ENCODE measurements at regions not wholly inside any gene's neighbourhood (a gene's known extent, or its start where the extent isn't known, plus 50 kb on each side); places are given as distances from the start of the nearest gene placed in this dataset.

DNA sequence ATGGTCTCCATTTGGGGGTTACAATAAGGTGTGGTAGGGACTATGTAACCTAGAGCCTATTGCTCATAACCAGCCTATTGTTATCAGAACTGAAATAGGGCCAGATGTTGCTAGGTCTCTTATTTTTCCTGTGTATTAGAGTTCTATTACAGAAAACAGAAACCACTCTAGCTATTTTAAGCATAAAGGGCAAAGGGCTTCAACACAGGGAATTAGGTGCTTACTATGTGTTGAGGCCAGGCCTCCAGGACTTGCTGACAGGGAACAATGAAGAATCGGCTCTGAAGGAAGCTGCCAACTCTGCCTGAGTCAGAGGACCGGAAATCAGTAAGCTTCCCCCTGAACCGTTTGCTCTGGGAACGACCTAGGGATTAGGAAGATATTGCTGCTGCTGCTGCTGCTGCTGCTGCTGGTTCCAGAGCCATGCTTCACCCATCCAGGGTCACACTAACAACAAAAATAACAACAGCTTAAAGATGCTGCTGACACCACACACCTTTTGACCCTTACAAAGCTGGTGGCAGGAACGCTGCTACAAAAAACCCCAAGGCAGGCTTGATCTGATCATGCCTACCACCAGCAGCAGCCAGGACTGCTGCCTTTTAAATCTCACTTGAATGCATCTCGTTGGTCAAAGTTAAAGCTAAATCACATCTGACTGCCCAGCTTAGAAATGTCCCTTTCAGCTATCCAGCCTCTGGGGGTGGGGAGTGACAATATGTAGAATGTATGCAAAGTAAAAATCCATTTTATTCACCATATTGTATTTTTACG, 276.9 kb upstream of the IL12A start:
- Mint-ChIP-seq H3K36me3 (ENCODE audit: low read depth) (no peaks in the 10 kb centered on the region), H3K27ac (no peak overlapping the region), H3K4me1 (ENCODE audit: low read depth) (no peaks in the 10 kb centered on the region), H3K27me3 (peaks cover 3% of the 10 kb centered on the region), H3K9me3 (no peaks in the 10 kb centered on the region), H3K4me3 (no peak overlapping the region)

DNA sequence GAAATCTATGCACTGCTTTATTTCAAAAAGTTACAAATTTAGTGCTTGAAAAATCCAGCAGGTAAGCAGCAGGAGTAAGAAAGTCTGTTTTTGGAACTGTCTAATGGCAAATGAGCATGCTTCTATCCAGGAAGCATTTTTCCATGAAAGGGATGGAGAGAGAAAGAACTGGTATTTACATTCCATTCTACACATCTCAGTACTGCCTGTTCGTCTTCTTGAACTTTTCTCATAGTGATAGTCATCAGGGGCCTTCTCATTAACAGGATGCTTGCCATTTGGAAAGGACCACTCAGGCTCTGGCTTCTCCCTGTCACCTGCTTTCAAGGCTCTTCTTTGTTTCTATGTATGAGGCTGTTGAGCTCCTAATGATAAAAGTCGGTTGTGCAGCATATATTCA, 267.3 kb upstream of the IL12A start:
- H3K27me3 Mint-ChIP-seq: no peaks in the 10 kb centered on the region
- H3K4me3 Mint-ChIP-seq: no peak overlapping the region
- H3K36me3 Mint-ChIP-seq (ENCODE audit: low read depth): no peaks in the 10 kb centered on the region
- H3K27ac Mint-ChIP-seq: no peak overlapping the region
- peaks cover 4% of the 10 kb centered on the region for H3K9me3 Mint-ChIP-seq
- no peaks in the 10 kb centered on the region for H3K4me1 Mint-ChIP-seq (ENCODE audit: low read depth)

DNA sequence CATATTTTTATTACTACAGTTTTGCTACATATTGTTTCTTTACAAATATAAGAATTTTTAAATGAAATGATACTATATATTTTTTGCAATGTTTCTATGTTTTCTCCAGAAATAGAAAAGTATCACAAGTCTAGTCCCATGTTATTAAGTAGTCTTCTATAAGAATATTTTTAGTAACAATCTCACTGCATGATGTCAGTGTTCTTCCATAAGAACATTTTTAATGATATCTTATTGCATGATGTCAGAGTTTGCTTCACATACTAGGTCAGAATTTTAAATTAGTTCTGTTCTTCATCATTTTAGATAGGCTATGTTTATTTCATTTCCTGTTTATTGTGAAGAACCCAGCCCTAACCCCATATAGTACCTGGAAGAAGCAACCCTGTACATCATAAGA, 265.3 kb upstream of the IL12A start:
- Mint-ChIP-seq H3K4me3 (no peak overlapping the region), H3K27me3 (no peaks in the 10 kb centered on the region), H3K27ac (no peak overlapping the region), H3K9me3 (peaks cover 4% of the 10 kb centered on the region), H3K36me3 (ENCODE audit: low read depth) (no peaks in the 10 kb centered on the region), H3K4me1 (ENCODE audit: low read depth) (no peaks in the 10 kb centered on the region)

DNA sequence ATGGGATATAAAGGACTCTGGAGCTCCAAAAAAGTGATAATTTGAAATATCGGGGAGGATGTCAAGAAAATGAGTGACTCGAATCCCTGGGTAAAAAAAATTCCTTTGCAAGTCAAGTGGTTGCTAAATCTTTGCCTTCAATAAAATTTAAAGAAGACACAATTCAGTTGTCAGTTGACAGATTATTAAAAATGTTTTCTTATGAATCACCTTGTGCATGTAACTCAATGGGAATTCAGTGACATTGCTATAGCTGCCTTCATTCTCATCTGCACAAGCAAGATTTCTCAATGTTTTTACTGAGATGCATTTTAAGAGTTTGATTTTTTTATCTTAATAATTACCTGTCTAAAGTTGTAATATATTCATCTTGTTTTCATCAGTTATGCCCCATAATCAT, 264.0 kb upstream of the IL12A start:
- Mint-ChIP-seq H3K4me3 (no peak overlapping the region), H3K4me1 (ENCODE audit: low read depth) (no peaks in the 10 kb centered on the region), H3K27me3 (no peaks in the 10 kb centered on the region), H3K36me3 (ENCODE audit: low read depth) (no peaks in the 10 kb centered on the region), H3K27ac (no peak overlapping the region), H3K9me3 (peaks cover 4% of the 10 kb centered on the region)

DNA sequence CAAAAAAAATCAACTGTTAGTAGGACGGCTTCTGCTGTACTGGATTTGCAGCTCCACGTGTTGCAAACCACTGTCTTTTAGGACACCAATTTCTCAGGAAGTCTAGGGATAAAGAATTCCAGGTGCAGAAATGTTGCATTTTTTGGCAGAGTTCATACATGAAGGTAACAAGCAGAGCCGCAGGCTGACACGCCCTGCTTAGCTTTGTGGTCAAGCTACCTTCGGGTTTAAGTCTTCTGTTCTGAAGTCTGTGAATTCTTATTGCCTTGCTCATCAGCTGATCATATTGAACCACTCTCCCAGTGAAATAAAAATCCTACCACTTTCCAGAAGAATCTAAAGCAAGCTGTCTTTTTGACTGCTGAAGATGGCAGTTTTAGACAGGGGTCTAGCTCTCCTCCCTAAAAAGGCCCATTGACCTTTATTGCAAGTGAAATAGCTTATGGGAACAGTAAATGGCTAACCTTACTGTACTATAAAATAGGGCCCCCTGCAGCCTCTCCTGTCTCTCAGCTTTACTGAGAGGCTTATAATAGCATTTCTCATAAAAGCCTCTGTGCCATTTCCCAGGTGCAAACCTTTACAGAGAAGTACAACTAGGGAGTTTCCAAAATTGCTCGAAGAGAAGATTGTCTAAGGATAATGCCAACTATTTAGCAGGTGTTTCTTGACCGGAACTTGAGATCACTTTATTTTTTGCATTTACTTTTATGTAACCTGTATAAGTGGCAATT, 262.2 kb upstream of the IL12A start:
- no peaks in the 10 kb centered on the region for H3K4me1 Mint-ChIP-seq (ENCODE audit: low read depth)

DNA sequence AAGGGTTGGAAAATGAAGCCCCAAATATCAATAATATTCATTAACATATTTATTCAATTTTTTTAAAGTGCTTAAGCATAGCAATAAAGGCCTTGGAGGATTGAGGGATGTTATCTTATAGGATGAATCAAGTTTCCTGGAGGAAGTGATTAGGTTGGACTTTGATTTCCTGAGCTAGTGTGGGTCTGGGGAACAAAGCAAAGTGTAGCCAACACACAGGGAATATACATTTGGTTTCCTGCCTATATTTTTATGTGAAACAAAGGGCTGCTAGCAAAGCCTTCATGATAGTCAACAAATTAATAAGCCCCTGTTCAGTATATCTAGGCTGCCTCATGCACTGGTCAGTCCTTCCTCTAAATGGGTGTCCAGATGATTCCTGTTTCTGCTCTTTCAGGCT, 261.1 kb upstream of the IL12A start:
- Mint-ChIP-seq H3K27ac (no peak overlapping the region), H3K27me3 (no peaks in the 10 kb centered on the region), H3K4me1 (ENCODE audit: low read depth) (no peaks in the 10 kb centered on the region), H3K9me3 (no peaks in the 10 kb centered on the region), H3K4me3 (no peak overlapping the region), H3K36me3 (ENCODE audit: low read depth) (no peaks in the 10 kb centered on the region)

More for the DNA sequence above, 262.2 kb upstream of the IL12A start:
- Mint-ChIP-seq H3K4me3 (no peak overlapping the region), H3K9me3 (no peaks in the 10 kb centered on the region), H3K27ac (no peak overlapping the region), H3K36me3 (ENCODE audit: low read depth) (no peaks in the 10 kb centered on the region), H3K27me3 (no peaks in the 10 kb centered on the region)

DNA sequence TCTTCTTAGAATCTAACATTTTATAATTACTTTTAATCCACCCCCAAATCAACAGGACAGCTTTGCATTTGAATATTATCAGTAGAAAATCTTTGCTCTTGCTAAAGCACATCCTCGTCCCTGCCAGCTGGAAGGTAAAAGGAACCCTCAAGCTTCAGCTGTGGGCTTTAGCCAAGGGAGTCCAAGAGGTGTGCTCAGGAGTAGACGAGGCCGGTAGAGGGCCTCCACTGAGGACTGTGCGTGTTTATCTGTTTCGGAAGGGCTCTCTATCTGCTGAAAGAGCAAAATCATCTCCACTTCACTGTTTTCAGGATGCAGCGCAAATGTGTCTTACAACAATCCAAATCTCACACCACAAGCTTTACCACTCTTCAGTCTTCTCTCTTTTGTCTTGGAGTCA, 257.4 kb upstream of the IL12A start:
- Mint-ChIP-seq H3K9me3 (no peaks in the 10 kb centered on the region), H3K27ac (no peak overlapping the region), H3K4me1 (ENCODE audit: low read depth) (no peaks in the 10 kb centered on the region), H3K27me3 (no peaks in the 10 kb centered on the region), H3K36me3 (ENCODE audit: low read depth) (no peaks in the 10 kb centered on the region), H3K4me3 (no peak overlapping the region)

DNA sequence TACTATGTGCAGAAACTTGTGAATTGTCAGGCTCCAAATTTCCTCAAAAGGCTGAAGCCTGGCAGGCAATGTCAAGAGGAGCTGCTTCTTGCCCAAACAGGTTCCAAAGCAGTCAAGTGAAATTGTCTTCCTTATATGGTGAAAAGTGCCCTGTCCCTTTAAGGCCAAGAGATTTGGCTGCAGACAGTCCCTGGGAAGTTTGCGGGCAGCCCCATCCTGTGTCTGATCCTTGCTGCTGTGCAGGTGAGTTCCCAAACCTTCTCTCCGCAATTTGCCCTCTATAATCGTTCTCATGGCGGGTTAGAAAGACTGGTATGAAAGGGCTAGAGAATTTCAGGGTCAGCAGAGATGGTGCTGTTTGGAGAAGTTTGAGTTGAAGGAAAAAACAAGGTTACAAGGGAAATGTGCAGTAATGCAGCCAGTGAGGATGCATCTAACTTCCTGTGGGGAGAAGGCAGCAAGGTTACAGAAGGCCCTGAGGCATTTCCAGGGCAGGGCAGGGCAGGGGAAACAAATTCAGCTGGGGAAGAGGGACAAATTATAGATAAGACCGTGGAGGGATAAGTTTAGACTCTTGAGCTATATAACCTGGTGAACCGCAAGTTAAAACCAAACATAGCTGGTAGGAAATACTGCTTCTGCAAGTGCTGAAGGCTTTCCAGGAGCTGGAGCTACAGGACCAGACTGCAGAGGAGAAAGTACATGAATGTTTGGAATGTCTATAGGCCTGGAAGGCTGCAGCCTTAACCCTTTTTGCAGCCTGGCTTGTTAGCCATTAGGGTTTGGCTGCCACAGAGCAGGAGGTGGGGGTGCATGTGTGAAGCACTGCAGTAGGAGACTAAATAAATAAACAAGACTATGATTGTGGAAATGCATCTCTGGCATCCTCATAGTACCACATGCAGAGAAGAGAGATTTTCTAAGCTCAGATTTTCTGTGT, 256.2 kb upstream of the IL12A start:
- no peaks in the 10 kb centered on the region for H3K27me3 Mint-ChIP-seq
- H3K9me3 Mint-ChIP-seq: no peaks in the 10 kb centered on the region
- H3K4me3 Mint-ChIP-seq: no peak overlapping the region
- no peaks in the 10 kb centered on the region for H3K36me3 Mint-ChIP-seq (ENCODE audit: low read depth)
- no peaks in the 10 kb centered on the region for H3K4me1 Mint-ChIP-seq (ENCODE audit: low read depth)
- H3K27ac Mint-ChIP-seq: no peak overlapping the region

DNA sequence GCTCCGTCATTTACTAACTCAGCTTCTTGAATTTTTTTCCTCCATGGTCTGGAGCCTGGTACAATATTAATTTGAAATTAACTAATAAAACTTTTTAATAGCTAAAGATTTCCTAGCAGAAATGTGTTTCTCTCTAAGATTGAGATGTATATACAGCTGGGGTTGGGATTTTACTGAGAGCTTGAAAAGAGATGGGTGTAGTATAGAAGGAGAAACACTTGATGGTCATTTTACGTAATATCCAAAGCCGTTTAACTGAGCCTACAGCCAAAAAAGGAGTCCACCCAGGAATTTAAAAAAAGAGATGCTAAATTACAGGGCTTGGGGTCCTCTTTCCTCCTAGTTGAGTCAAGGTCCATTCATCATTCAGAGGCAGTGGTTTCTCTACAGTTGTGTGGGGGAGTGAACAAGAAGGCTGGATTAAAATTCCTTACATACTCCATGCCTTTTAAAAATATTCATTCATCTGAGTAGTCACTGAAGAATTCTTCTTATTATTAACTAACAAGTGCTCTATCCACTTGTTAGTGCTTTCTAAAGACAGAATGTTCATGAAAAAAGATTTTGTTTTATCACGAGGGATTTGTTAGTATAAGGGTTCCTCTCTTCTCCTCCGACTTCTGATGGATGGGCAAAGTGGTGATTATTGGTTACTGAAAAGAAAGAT, 255.3 kb upstream of the IL12A start:
- Mint-ChIP-seq H3K9me3 (no peaks in the 10 kb centered on the region), H3K4me3 (no peak overlapping the region), H3K4me1 (ENCODE audit: low read depth) (no peaks in the 10 kb centered on the region), H3K27me3 (no peaks in the 10 kb centered on the region), H3K27ac (no peak overlapping the region), H3K36me3 (ENCODE audit: low read depth) (no peaks in the 10 kb centered on the region)

DNA sequence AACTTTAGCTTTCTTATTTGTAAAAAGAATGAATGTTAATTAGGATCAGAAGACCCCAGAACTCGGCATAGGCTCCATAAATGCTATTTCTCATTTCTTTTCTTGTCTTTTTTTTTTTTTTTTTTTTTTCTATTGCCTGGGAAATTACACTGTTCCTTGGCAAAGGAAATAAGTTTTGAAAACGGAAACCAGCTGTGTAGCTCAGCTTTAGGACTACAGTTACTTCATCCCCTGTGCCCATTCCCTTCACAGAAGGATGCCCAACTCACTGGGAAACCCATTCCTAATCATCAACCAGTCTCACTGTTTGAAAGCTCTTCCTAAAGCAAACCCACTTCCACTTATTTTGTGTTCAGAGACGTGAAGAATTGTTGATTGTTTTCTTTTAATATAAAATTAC, 254.0 kb upstream of the IL12A start:
- Mint-ChIP-seq H3K4me1 (ENCODE audit: low read depth) (no peaks in the 10 kb centered on the region), H3K36me3 (ENCODE audit: low read depth) (no peaks in the 10 kb centered on the region), H3K27me3 (no peaks in the 10 kb centered on the region), H3K4me3 (no peak overlapping the region), H3K27ac (no peak overlapping the region), H3K9me3 (no peaks in the 10 kb centered on the region)

DNA sequence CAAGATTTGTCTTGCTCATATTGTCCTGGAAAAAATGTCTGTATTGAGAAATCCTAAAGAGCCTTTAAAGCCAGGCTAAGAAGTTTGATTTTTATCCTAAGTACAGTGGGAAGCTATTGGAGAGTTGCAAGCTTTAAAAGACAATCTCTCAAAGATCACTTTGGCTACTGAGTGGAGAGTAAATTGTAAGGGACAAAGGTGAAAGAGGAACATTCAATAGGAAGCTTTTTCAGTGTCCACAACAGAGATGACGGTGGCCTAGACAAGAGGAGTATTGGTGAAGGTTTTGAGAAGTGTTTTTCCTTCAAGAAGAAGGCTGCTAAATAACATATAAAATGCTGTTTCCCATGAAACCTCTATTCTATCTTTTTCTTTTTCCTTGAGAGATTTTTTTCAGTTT, 249.5 kb upstream of the IL12A start:
- no peak overlapping the region for H3K27ac Mint-ChIP-seq
- peaks cover 8% of the 10 kb centered on the region for H3K27me3 Mint-ChIP-seq
- no peak overlapping the region for H3K4me3 Mint-ChIP-seq
- no peaks in the 10 kb centered on the region for H3K4me1 Mint-ChIP-seq (ENCODE audit: low read depth)
- H3K36me3 Mint-ChIP-seq (ENCODE audit: low read depth): no peaks in the 10 kb centered on the region
- H3K9me3 Mint-ChIP-seq: no peaks in the 10 kb centered on the region

DNA sequence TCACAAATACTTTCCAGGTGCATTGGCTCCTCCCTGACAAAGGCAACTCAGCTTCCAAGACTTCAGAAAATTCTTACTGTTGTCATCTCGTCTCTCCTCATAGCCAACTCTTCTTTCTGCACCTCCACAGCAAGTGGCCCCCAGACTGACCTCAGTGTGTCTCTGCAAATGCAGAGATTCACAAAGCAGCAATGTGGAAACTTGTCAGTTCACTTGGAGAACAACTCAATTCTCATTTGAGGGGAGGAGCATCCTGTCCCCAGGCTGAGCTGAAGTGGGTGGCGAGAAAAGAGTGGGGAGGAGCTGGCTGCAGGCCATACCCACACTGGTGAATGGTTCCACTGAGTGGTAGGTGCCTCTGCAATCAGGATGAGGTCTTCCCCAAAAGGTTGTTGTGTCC, 248.7 kb upstream of the IL12A start:
- H3K4me3 Mint-ChIP-seq: no peak overlapping the region
- no peak overlapping the region for H3K27ac Mint-ChIP-seq
- no peaks in the 10 kb centered on the region for H3K36me3 Mint-ChIP-seq (ENCODE audit: low read depth)
- no peaks in the 10 kb centered on the region for H3K4me1 Mint-ChIP-seq (ENCODE audit: low read depth)
- H3K9me3 Mint-ChIP-seq: no peaks in the 10 kb centered on the region
- peaks cover 8% of the 10 kb centered on the region for H3K27me3 Mint-ChIP-seq

DNA sequence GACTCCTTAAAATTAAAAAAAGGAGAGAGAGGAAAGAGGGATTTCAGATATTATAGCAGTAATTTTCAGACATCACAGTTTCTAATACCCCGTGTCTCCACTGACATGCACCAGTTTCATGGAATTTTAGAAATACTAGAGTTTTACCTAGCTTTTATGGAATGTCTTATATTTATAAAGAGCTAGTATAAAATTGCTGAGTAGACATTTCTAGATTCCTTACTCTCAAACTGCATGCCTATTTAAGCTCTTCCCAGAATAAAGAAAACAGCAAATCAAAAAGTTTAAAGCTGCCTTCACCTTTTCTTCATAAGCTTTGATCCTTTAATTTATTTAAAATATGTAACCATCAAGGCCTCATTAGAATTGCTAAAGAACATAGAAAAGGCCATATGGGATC, 247.4 kb upstream of the IL12A start:
- H3K4me3 Mint-ChIP-seq: no peak overlapping the region

DNA sequence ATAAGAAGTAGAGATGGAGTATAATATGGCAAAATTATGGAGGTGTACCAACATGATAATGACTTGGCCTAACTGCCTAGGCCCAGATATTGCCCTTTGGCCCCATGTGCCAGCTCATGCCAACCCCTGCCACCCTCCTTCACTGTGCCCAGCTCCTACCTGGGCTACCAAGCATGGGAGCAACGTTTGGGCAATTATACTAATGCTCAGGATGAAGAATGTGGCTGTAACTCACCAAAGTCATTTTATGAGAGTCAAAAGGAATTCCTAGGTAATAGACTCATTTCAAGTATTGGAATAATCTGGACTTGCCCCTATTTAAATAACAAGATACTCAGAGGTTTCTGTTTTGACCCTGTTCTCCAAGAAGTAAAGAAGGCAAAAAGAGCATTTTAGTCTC, 240.2 kb upstream of the IL12A start:
- Mint-ChIP-seq H3K27ac (no peak overlapping the region), H3K9me3 (peaks cover 6% of the 10 kb centered on the region), H3K4me3 (no peak overlapping the region), H3K27me3 (peaks cover 4% of the 10 kb centered on the region), H3K4me1 (ENCODE audit: low read depth) (no peaks in the 10 kb centered on the region), H3K36me3 (ENCODE audit: low read depth) (no peaks in the 10 kb centered on the region)

More for the DNA sequence above, 247.4 kb upstream of the IL12A start:
- H3K36me3 Mint-ChIP-seq (ENCODE audit: low read depth): no peaks in the 10 kb centered on the region
- peaks cover 8% of the 10 kb centered on the region for H3K27me3 Mint-ChIP-seq
- no peak overlapping the region for H3K27ac Mint-ChIP-seq
- H3K4me1 Mint-ChIP-seq (ENCODE audit: low read depth): no peaks in the 10 kb centered on the region
- H3K9me3 Mint-ChIP-seq: no peaks in the 10 kb centered on the region
